NOMO-1 treated with DMSO at 0.1 percent for 48 hours (cell line): ENCODE measurements at regions not wholly inside any gene's neighbourhood (a gene's known extent, or its start where the extent isn't known, plus 50 kb on each side); places are given as distances from the start of the nearest gene placed in this dataset.

Experiments used
- DNase-seq: peaks from one replicate; lab custom pipeline; 2025; ENCODE audit not compliant: unreplicated experiment; lab: John Stamatoyannopoulos, UW

DNA sequence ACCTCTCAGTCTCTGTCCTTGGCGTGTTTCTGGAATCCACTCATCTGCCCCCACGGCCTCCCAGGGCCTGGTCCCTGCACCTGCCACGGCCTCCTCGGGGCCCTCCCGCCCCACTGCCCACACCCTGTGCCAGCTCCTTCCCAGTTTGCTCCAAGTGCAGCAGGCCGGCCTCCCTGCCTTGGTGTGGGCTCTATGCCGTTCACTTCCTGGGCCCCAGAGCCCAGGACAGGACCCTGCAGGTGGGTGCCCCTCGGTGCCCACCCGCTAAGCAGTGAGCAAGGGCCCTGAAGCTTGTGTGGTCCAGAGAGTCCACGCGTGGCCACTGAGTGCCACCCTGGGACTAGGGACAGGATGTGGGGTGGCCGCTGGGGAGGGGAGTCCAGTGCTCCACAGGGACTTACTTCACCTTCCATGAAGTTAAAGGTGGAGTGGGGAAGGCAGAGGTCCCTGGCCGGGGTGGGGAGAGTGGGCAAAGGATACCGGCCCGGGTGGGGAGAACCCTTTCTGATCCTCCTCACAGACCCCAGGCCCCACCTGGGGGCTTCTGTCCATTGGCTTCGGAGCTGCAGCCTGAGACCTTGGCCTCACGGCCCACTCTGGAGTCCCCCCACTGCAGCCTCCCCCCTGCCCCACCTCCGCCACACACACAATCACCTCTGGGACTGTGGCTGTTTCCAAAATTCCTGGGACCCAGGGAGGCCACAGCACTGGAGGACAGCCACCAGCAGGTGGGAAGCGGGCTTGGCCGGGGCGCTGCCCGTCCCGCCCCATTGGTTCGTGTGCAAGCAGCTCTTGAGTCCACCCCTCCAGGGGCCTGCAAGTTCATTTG lies 60.0 kb upstream of the NKX1-1 start:
- no peak for DNase-seq

DNA sequence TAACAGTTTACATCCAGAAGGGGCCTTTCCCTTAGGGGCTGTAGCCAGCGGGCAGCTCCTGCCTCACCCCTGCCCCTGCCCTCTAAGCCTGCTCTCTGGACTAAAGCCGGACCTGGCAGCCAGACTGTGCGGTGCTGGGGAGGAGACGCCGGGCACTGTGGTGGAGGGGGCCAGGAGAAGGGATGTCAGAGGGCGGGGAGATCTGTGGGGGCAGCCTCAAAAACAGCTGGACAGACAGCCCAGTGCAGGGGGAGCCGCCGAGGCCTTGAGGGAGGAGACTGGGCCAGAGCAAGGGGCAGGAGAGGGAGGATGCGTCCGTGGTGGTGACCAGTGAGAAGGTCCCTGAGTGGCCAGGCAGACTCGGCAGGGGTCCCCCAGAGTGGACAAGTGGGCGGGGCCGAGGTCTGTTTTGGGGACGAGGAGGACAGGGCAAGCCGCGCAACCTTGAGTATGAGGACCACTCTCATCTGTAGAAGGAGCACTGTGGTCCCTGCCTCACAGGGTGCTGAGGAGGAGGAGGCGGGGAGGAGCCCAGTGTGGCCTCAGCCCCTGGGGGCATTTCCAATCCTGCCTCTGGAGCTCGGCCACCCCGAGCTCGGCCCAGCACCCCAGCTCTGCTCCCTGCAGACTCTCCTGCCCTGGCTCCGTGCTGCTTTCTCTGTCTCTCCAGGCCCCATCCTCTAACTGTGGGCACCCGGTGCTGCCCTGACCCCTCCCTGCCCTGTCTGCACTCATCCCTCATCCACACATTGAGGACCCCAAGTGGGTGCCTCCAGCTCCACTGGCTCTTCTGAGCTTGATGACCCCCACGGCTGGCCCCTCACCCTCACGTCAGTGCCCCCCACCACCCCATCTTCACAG lies 59.2 kb upstream of the NKX1-1 start:
- DNase-seq, result no peak

DNA sequence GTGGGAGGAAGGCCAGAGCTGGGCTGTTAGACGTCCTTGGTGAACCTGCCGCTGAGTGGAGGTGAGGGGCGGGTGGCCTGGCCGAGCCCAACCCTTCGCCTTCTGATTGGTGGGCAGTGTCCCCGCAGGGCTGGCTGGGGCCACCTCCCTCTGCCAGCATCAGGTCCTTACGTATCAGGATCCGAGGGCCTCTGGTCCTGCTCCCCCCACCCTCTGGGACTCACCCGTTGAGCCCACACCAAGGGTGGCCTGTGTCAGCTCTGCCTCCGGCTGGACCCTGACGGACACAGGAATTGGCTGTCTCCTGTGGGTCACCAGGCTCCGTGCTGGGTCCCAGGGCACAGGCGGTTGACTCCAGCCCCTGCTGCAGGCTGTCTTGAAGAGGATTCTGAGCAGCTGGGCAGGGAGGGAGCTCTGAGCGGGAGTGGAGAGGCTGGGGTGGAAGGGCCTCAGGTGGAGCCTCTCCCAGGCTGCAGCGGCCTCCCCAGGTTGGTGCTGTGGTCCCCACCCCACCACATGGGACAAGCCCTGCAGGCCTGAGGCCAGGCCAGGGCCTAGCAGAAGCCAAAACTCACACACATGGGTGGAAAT lies 58.4 kb upstream of the NKX1-1 start:
- no peak for DNase-seq

DNA sequence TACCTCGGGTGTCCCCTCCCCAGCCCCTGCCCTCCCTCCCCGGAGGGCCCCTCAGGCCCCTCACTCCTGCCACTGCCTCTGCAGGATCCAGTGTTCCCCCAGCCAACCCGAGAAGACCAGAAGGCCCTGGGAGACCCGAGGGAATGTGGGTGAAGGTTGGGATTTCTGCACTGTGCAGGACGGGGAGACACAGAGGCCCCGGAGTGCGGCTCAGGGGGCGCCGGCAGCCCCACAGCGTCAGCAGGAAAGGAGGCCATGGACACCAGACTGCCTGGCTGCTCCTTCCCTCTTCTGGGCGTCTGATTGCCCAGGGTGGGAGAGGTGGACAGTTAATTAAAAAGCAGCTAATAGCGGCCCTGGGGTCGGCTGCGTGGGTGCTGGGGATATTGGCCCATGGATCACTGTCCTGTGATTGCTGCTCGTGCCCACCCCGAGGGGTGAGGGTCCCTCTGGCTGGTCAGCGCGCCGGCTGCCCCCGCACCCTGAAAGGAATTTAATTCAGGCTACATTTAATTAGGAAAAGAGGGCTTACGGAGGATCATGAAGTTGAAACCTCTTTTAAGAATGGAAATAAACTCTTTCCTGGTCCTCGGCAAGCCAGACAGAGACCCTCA lies 57.8 kb upstream of the NKX1-1 start:
- DNase-seq, result no peak

DNA sequence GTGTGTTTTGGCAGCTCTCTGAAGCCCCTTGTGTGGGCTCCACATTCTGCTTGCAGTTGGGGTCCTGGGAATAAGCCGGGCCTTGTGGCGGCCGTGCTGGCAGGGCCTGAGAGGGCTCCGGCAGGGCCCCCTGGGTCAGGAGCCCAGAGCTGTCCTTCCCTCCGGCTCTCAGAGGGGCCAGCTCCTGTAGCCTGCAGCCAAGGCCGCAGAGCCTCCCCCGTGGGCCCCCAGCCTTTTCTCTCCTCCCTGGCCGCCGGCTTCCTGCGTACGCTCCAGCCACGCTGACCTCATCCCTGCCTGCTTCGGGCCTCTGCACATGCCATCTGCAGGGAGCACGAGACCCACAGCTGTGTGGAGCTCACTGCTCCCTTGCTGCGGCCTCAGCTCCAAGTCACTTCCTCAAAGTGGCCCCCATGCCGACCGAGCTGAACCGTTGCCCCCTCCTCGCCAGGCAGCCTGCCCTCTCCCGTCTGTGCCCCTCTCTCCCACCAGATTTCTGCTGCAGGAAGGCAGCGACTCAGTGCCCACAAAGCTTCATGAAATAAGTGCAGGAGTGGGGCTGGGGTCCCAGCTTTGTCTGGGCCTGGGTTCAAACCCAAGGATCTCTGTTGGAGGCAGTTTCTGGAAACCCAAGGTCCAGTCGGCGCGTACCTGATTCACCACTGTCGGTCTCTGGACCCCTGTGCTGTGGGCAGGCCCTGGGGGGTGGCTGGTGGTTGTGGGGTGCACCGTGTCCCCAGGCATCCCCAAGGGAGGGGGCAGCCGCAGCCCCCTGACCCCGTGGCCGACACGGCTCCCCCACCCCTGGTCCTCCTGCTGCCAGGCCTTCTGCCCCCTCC lies 57.1 kb upstream of the NKX1-1 start:
- DNase-seq, result no peak

DNA sequence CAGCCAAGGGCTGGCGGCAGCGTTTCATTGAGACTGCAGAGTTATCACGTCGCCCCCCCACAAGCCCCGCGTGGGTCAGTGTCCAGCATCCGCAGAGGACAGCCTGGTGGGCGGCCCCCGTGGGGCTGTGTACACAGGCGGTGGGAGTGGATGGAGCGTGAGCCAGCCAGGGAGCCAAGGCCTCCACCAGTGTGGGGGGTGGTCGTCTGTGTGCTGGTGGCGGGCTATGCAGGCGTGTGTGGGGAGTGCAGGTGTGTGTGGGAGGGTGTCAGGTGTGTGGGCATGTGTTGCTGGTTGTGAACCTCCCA lies 56.5 kb upstream of the NKX1-1 start:
- no peak for DNase-seq

DNA sequence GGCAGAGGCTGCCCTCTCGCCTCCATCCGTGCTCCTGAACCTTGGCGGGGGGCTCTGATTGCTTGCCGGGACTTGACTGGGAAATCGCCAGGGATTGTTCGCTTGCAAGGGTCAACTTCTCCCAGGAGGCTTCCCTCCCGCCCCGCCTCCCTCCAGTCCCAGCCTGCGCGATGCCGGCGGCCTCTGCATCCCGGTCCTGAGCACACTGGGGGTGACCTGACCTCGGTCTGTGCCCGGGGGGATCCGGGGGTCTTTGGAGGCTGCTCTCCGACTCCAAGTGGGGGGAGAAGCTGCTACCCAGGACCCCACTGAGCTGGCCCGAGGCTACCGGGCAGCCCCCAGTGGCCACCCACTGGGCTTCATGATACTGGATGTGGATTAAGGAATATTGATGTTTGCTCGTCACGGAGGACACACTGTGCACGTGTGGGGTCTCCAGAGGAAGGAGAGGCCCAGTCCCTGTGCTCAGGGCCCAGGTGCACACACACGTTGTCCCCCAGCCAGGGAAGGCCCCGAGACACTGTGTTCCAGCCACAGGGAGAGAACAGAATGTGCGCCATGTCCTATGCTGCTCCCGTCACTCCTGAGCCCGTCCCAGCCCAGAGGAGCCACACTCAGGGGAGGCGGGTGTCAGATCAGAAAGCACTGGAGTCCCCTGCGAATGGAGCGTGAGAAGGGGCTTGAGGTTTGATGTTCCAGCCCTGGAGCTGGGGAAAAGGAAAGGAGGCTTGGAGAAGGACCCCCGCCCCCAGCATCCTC lies 55.9 kb upstream of the NKX1-1 start:
- DNase-seq, result no peak

DNA sequence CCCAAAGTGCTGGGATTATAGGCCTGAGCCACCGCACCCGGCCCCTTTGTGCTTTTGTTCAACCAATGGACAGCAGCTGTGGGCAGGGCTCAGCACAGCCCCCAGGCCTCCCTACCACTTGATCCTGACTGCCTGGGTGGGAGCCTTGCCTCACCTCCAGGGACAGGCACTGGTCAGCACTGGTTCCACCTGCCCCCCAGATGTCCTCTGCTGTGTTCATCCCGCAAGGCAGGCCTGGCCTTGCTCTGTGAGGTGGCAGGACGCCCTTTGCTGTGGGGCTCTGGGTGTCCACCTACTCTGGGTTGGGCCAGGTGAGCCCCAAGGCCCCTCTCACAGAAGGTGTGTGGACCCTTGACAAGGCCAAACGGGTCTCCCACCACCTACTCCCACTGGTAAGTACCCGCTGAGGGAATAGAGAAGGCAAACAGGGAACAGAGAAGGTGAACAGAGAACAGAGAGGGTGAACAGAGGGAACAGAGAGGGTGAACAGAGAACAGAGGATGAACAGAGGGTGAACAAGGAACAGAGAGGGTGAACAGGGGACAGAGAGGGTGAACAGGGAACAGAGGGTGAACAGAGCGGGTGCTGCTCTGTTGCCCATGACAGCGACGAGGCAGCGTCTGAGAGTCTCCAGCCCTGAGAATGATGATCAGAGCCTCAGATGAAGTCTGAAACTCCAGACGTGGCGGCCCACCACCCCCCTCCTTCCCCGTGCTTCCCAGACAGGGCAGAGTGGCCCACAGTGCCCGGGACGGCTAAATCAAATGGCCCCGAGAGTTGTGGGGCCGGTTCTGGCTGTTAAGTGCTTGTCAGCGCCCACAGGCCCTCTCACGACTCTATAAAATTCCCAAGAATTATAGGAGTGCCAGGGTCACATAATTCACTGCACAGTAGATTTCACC lies 55.0 kb upstream of the NKX1-1 start:
- no peak for DNase-seq

DNA sequence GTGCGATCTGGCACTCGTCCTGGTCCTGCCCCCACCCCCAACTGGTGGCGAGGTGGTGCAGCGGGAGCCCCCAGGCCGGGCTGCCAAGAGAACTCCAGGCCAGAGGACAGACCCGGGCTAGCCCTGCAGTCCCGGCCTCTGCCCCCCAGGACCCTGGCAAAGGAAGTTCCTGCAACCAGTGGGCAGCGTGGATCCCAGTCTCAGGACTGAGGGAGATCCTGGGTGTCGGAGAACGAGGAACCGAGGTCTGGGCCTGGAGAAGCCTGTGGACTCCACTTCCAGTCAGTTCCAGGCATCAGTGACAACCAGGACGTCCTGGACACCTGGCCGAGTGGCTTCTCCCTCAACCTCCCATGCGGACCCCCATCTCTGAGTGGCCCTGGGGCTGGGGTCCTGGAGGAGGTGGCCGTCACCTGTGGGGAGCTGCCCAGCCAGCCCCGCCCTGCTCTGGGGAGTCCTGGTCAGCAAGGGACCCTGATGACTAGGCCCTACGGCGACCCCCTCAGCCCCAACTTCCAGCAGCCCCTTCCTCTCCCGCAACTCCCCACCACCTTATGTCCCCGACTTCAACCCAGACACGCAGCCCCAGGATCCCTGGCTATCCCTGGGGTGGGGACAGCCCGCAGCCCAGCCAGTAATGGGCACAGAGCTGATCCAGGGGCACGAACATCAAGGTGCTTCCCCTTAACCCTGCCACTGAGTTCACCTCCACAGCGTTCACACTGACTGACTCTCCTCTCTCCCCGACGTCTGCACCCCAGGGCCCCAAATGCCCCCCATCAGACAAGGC lies 53.7 kb upstream of the NKX1-1 start:
- no peak for DNase-seq

DNA sequence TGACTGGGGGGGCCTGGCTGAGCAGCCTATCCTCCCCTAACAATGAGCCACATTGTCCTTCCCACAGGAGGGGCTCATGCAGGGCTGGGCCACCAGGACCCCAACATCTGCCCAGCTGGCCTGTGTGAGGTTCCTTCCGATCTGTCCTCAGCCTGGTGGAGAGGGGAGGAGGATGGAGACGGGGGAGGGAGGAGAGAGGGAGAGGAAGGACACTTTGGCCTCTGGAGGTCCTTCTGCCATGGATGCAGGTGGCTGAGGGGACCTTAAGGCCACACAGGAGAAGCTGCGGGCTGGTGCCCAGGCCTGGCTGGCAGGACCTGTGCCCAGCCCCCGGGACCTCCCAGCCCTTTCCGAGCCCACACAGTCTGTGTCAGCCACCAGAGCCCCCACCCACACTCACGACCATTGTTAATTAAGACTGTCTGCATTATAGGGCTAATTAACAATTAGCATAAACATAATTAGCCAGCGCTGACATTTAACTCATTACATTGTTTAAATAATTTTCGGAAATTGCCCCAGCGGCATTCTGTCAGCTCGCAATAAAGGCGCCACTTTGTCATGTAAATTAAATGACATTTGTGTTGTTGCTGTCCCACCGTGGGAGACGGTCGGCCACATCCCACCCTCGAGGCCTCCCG lies 53.0 kb upstream of the NKX1-1 start:
- DNase-seq, result no peak

DNA sequence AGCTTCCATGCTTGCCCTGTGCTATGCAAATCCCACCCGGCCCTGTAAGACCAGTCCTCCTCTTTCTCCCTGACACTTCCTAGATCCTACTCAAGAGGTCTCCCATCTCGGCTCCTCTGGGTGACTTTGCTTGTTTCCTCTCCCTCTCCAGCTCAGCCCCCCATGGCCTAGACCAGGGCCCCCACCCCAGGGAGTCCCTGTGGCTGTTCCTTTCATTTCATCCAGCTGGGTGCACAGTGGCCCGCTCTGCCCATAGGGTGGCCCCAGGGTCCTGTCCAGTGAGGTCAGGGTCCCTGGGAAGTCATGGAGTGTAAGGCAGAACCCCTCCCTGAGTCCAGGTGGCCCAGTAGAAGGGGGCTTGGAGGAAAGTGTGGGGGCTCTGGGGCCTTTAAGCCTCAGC lies 52.3 kb upstream of the NKX1-1 start:
- DNase-seq, result no peak
